ENCODE measurements at regions not wholly inside any gene's neighbourhood (a gene's known extent, or its start where the extent isn't known, plus 50 kb on each side); places are given as distances from the start of the nearest gene placed in this dataset.

- intact Hi-C loops (cut with DNase I, micrococcal nuclease) = no loop called here
- DNase-seq (no peak), ATAC-seq (no peak)
These were observed 1242.2 kb upstream of the MIR17HG start for GRCh38 chr13:90105276-90105675.

GRCh38 chr13:90105849-90106496 lies 1241.5 kb upstream of the MIR17HG start:
- no peak for DNase-seq
- intact Hi-C loops (cut with DNase I, micrococcal nuclease) = no loop called here
- no peak for ATAC-seq

GRCh38 chr13:90107661-90108060 lies 1239.8 kb upstream of the MIR17HG start:
- ATAC-seq = peak; percentile 86
- intact Hi-C loops (cut with DNase I, micrococcal nuclease) = no loop called here
- DNase-seq = peak in 1 of 2 donors; percentile 7

GRCh38 chr13:90108547-90108946 lies 1238.9 kb upstream of the MIR17HG start:
- no peak for ATAC-seq
- DNase-seq = no peak
- intact Hi-C loops (cut with DNase I, micrococcal nuclease) = no loop called here

GRCh38 chr13:90116121-90116520 lies 1231.4 kb upstream of the MIR17HG start:
- no peak for DNase-seq
- no peak for ATAC-seq
- intact Hi-C loops (cut with DNase I, micrococcal nuclease) = no loop called here

GRCh38 chr13:90118467-90119071 lies 1228.9 kb upstream of the MIR17HG start:
- no peak for DNase-seq
- intact Hi-C loops (cut with DNase I, micrococcal nuclease) = no loop called here
- no peak for ATAC-seq

- DNase-seq (no peak), ATAC-seq (no peak)
- intact Hi-C loops (cut with DNase I, micrococcal nuclease) = no loop called here
These were observed 1227.5 kb upstream of the MIR17HG start for GRCh38 chr13:90120026-90120425.

- ATAC-seq = no peak
- intact Hi-C loops (cut with DNase I, micrococcal nuclease) = no loop called here
- DNase-seq = no peak
These were observed 1225.7 kb upstream of the MIR17HG start for GRCh38 chr13:90121784-90122183.

- ATAC-seq = no peak
- no peak for DNase-seq
- intact Hi-C loops (cut with DNase I, micrococcal nuclease) = no loop called here
These were observed 1225.0 kb upstream of the MIR17HG start for GRCh38 chr13:90122531-90122930.

GRCh38 chr13:90135558-90135957 lies 1211.9 kb upstream of the MIR17HG start:
- DNase-seq = no peak
- intact Hi-C loops (cut with DNase I, micrococcal nuclease) = no loop called here
- no peak for ATAC-seq

- intact Hi-C loops (cut with DNase I, micrococcal nuclease) = no loop called here
- DNase-seq = no peak
These were observed 1205.2 kb upstream of the MIR17HG start for GRCh38 chr13:90142251-90142650.

GRCh38 chr13:90154311-90154960 lies 1193.1 kb upstream of the MIR17HG start:
- intact Hi-C loops (cut with DNase I, micrococcal nuclease) = no loop called here
- DNase-seq (no peak), ATAC-seq (no peak)

More at GRCh38 chr13:90142251-90142650, 1205.2 kb upstream of the MIR17HG start:
- no peak for ATAC-seq

- DNase-seq (no peak), ATAC-seq (no peak)
- intact Hi-C loops (cut with DNase I, micrococcal nuclease) = no loop called here
These were observed 1191.1 kb upstream of the MIR17HG start for GRCh38 chr13:90156390-90156789.

- intact Hi-C loops (cut with DNase I, micrococcal nuclease) = no loop called here
- ATAC-seq = no peak
- DNase-seq = no peak
These were observed 1178.5 kb upstream of the MIR17HG start for GRCh38 chr13:90168953-90169352.

- intact Hi-C loops (cut with DNase I, micrococcal nuclease) = no loop called here
These were observed 1177.3 kb upstream of the MIR17HG start for GRCh38 chr13:90170208-90170607.

GRCh38 chr13:90171649-90172048 lies 1175.8 kb upstream of the MIR17HG start:
- ATAC-seq (no peak), DNase-seq (no peak)
- intact Hi-C loops (cut with DNase I, micrococcal nuclease) = no loop called here

More at GRCh38 chr13:90170208-90170607, 1177.3 kb upstream of the MIR17HG start:
- ATAC-seq (no peak), DNase-seq (no peak)

- no peak for ATAC-seq
- DNase-seq = no peak
- intact Hi-C loops (cut with DNase I, micrococcal nuclease) = no loop called here
These were observed 1170.0 kb upstream of the MIR17HG start for GRCh38 chr13:90177512-90177911.

GRCh38 chr13:90184355-90184754 lies 1163.1 kb upstream of the MIR17HG start:
- DNase-seq (no peak), ATAC-seq (peak; percentile 82)
- intact Hi-C loops (cut with DNase I, micrococcal nuclease) = no loop called here

- intact Hi-C loops (cut with DNase I, micrococcal nuclease) = no loop called here
These were observed 1161.8 kb upstream of the MIR17HG start for GRCh38 chr13:90185734-90186133.

More at GRCh38 chr13:90185734-90186133, 1161.8 kb upstream of the MIR17HG start:
- ATAC-seq = no peak
- no peak for DNase-seq

Data from left colon (tissue), 2 donors.